Testis (tissue), 2 donors: ENCODE measurements at regions not wholly inside any gene's neighbourhood (a gene's known extent, or its start where the extent isn't known, plus 50 kb on each side); places are given as distances from the start of the nearest gene placed in this dataset.

ENCODE experiments used
- POLR2A ChIP-seq: fragments of 450-650 bp; IDR thresholded peaks from one replicate; pipeline ENCODE4 v1.6.1; 2017; ENCODE audit warnings: antibody characterized with exemption, mild to moderate bottlenecking, moderate library complexity
- TF ChIP-seq, protein P1 (sequence below), 3 experiments: fragments of 450-650 bp in 2 of 3; fragments of 200-600 bp in 1 of 3; sonication (generic) in 1 of 3; IDR thresholded peaks; one replicate each; pipeline ENCODE4 v1.5.1; 2016 to 2019; ENCODE audit warnings: antibody characterized with exemption in 3 of 3, mild to moderate bottlenecking in 2 of 3, moderate library complexity in 1 of 3

DNA sequence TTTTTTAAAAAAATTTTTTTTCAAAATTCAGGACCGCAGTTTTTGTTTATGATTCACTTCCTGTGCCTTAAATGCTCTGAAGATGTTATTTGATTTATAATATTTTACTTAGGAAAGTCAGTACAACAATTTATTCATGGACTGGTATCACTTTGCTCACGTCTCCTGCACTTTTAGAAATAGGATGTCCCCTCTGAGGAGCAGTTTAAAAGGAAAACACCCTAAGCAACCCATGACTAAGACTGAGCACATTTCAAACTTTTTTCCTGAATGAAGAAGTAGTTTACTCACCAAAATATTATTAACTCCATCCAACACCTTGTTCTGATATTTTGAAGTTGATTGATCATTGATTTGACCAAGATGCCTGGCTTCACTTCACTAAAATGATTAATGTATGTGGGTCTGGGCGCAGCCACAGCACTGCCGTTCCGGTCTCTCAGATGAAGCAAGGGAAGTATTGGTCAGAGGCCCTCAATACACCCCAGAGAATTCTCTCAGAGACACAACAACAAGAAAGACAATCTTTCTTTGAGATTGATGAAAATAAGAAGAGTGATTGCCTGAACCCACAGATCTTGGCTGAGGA lies 223.9 kb downstream of the TGFB2 start:
- TF ChIP-seq POLR2A: no peak
- TF ChIP-seq, protein P1, sequence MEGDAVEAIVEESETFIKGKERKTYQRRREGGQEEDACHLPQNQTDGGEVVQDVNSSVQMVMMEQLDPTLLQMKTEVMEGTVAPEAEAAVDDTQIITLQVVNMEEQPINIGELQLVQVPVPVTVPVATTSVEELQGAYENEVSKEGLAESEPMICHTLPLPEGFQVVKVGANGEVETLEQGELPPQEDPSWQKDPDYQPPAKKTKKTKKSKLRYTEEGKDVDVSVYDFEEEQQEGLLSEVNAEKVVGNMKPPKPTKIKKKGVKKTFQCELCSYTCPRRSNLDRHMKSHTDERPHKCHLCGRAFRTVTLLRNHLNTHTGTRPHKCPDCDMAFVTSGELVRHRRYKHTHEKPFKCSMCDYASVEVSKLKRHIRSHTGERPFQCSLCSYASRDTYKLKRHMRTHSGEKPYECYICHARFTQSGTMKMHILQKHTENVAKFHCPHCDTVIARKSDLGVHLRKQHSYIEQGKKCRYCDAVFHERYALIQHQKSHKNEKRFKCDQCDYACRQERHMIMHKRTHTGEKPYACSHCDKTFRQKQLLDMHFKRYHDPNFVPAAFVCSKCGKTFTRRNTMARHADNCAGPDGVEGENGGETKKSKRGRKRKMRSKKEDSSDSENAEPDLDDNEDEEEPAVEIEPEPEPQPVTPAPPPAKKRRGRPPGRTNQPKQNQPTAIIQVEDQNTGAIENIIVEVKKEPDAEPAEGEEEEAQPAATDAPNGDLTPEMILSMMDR (IDR thresholded peaks at IDR 0.05): no peak
